H7 (cell line): ENCODE measurements at regions not wholly inside any gene's neighbourhood (a gene's known extent, or its start where the extent isn't known, plus 50 kb on each side); places are given as distances from the start of the nearest gene placed in this dataset.
A peak's percentile ranks its signal among the peaks of the same experiment; 100 is the strongest.
"Not testable (repeated sequence)": the region's sequence is repeated elsewhere in the genome, so short reads cannot be mapped to it uniquely, and the experiment has no call there.

Source experiments
- DNase-seq: peaks from one replicate; pipeline ENCODE4 v3.0.0; 2012
- H3K27me3 ChIP-seq: 2 replicates; pipeline ENCODE4 v1.6.0; 2011; ENCODE audit warnings: mild to moderate bottlenecking, low read length; ENCODE audit not compliant: control insufficient read depth, insufficient read depth
- H3K36me3 ChIP-seq: replicated peaks from 2 replicates; pipeline ENCODE4 v1.5.1; 2011; ENCODE audit warnings: low read length; ENCODE audit not compliant: control insufficient read depth, insufficient read depth
- H3K4me3 ChIP-seq: 2 replicates; pipeline ENCODE4 v1.5.1; 2011; ENCODE audit warnings: low read depth, mild to moderate bottlenecking, control low read depth, low read length, moderate library complexity; ENCODE audit not compliant: insufficient read depth

DNA sequence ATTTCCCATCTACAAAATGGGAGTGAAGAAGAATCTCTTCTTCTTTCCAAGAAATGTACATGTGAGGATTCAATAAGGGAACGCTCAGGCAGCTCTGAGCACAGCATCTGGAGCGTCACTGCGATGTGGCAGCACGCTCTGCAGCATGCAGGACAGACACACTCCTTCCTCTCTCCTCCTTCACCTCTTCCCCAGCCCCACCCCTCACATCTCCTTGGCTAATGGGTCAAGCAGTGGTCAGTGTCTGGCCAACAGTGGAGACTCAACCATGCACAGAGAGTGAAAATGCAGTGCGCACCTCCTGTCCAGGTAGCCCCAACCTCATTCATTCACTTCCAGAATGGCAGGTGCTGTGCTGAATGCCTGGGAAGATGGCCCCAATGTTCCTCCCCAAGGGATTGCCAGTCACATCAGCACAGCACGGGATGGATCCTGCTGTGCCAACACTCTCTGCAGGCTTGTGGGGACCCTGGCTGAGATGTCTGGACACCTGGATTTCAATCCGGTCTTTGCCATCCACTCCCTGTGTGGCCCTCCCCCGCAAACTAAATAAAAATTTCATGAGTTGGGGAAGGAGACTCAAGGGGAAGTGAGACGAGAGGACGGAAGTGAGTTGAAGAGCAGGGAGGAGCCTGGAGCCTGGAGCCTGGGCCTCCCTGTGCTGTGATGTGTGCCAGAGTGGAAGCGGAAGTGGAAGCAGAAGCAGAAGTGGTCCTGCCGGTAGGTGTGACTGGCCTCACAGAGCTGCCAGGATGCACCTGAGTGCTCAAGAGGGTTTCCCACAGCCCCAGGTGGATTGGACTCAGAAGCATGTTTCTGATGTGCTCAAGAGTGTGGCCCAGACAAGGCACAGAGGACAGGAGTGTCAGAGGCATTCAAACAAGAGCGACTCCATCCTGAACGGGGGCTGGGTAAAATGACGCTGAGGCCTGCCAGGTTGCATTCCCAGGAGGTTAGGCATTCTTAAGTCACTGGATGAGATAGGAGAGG lies 163.9 kb downstream of the SMAD6 start:
- DNase-seq: no peak
- no peaks in the 10 kb centered on the region for H3K36me3 ChIP-seq

DNA sequence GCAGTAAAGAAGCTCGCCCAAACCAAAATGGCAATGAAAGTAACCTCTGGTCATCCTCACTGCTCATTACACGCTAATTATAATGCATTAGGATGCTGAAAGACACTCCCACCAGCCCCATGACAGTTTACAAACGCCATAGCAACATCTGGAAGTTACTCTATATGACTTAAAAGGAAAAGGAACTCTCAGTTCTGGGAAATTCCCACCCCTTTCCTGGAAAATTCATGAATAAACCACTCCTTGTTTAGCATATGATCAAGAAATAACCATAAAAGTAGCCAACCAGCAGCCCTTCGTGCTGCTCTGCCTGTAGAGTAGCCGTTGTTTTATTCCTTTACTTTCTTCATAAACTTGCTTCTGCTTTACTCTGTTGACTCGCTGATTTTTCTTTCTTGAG lies 164.6 kb downstream of the SMAD6 start:
- Histone ChIP-seq H3K36me3 (no peaks in the 10 kb centered on the region), H3K4me3 (no peak overlapping the region), H3K27me3 (no peaks in the 10 kb centered on the region)
- no peak for DNase-seq

More for the DNA sequence above, 163.9 kb downstream of the SMAD6 start:
- no peaks in the 10 kb centered on the region for H3K27me3 ChIP-seq
- H3K4me3 ChIP-seq: no peak overlapping the region

GRCh38 chr15:66868918-66869317 lies 166.9 kb downstream of the SMAD6 start:
- no peak for DNase-seq
- Histone ChIP-seq H3K4me3 (no peak overlapping the region), H3K36me3 (no peaks in the 10 kb centered on the region), H3K27me3 (no peaks in the 10 kb centered on the region)

DNA sequence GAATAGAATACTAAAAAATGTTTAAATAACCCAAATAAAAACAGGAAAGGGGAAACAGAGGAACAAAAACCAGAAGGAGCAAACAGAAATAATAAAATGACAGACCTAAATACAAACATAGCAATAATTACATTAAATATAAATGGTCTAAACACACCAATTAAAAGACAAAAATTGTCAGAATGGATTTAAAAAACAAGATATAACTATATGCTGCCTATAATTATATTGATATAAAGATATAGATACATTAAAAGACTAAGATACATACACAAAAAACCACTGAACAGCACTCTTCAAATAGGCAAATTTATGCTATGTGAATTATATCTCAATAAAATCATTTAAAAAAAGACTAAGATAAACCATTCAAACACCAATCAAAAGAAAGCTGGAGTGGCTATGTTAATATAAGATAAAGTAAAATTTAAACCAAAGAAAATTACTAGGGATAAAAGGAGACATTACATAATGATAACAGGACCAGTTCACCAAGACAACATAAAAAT lies 168.9 kb downstream of the SMAD6 start:
- no peak for DNase-seq
- Histone ChIP-seq H3K4me3 (no peak overlapping the region), H3K36me3 (no peaks in the 10 kb centered on the region), H3K27me3 (no peaks in the 10 kb centered on the region)

- no peak for DNase-seq
- H3K4me3 ChIP-seq: no peak overlapping the region
- H3K36me3 ChIP-seq: no peaks in the 10 kb centered on the region
Observed at GRCh38 chr15:66872405-66872804, 170.4 kb downstream of the SMAD6 start.

DNA sequence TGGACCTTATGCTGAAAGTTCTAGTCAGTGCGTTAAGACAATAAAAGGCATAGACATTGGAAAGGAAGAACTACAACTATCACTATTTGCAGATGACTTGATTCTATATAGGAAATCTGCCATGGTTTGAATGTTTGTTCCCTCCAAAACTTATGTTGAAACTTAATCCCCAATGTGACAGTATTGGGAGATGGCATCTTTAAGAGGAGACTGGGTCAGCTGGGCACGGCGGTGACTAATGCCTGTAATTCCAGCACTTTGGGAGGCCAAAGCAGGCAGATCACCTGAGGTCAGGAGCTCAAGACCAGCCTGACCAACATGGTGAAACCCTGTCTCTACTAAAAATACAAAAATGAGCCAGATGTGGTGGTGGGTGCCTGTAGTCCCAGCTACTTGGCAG lies 171.3 kb downstream of the SMAD6 start:
- H3K36me3 ChIP-seq, H3K4me3 ChIP-seq, H3K27me3 ChIP-seq, DNase-seq: not testable (repeated sequence)

More at GRCh38 chr15:66872405-66872804, 170.4 kb downstream of the SMAD6 start:
- no peaks in the 10 kb centered on the region for H3K27me3 ChIP-seq

DNA sequence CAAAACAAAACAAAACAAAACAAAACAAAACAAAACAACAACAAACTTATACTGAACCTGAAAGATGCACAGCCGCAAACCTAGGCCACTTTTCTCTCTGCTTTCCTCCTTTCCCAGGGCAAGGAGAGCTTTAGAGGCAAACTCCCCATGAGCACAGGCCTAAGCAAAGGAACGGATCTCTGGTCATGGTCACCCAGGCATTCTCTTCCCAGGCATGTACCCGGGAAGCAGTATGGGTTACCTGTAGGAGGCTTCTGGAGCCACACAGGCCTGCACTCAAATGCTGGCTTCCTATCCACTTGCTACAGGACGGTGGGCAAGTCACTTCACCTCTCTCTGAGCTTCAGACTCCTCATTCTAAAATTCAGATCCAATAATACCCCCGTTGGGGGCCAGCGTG lies 171.8 kb downstream of the SMAD6 start:
- no peaks in the 10 kb centered on the region for H3K36me3 ChIP-seq
- no peak overlapping the region for H3K4me3 ChIP-seq
- no peak for DNase-seq
- no peaks in the 10 kb centered on the region for H3K27me3 ChIP-seq

DNA sequence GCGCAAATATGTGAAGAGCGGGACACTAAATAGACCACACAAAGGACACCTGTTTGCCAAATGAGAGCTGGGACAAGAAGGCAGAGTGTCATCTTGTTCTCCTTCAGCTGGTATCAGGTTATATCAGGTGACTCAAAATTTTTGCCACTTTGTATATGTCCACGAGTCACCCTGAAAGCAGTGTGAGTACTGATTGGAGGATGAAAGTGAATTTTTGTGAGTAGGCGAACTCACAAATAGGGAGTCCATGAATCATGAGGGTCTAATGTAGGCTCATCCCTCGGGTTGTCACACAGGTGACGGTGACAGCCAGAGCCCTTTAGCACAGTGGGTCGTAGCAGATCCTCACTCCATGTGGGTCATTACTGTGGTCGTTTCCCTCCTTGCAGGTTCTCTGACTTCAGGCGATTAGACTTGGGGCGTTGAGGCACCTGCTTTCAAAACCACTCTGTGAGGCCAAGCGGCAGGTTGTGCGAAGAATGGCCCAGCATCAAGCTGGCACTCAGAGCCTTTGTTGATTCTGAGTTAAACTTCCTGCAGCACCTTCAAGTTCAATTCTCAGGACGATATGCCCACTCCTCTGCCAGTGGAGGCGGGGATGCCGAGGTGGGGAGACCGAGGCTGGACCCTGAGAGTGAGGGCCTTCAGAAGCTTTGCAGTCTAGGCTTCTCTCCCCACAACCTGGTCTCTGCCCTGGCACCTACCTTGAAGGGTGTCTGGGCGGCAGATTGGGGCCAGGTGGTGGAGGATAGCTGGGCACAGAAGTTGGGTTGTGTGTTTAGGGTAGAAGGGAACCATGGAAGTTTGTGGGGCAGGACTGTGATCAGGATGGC lies 173.8 kb downstream of the SMAD6 start:
- no peak overlapping the region for H3K4me3 ChIP-seq
- H3K27me3 ChIP-seq: no peaks in the 10 kb centered on the region
- no peaks in the 10 kb centered on the region for H3K36me3 ChIP-seq
- DNase-seq: no peak

GRCh38 chr15:66876421-66876730 lies 174.3 kb downstream of the SMAD6 start:
- no peaks in the 10 kb centered on the region for H3K27me3 ChIP-seq
- DNase-seq: peak; percentile 76
- no peaks in the 10 kb centered on the region for H3K36me3 ChIP-seq
- no peak overlapping the region for H3K4me3 ChIP-seq

DNA sequence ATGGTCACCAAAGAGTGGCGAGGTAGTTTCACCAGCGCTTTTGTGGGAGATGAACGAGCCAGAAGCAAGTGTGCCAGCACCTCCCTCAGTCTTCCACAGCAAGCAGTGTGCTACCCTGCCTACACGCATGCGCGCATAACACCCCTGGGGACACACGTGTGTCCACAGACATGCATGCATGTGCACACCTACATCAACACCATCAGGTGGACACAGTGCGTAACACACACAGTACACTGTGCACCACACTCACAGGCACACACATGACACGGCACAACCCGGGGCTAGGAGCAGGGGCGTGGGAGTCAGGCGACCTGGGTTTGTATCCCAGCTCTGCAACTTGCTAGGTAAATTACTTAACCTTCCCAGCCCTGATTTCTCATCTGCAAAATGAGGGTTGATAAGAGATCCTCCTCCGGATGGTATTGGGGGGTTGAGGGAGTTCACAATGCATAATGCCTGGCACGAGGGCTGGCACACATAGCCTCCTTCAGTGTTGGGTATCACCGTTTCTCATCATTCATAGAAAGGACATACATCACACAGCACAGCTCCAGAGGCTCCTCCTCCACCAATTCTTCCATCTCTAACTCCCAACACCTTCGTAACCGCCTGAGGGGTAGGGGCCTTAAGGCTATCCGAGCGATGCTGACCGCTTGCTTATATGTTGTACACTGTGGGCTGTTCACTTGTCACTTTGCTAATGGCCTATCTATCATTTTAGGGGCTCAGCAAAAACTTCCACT lies 174.9 kb downstream of the SMAD6 start:
- Histone ChIP-seq H3K36me3 (no peaks in the 10 kb centered on the region), H3K4me3 (no peak overlapping the region), H3K27me3 (no peaks in the 10 kb centered on the region)
- no peak for DNase-seq

DNA sequence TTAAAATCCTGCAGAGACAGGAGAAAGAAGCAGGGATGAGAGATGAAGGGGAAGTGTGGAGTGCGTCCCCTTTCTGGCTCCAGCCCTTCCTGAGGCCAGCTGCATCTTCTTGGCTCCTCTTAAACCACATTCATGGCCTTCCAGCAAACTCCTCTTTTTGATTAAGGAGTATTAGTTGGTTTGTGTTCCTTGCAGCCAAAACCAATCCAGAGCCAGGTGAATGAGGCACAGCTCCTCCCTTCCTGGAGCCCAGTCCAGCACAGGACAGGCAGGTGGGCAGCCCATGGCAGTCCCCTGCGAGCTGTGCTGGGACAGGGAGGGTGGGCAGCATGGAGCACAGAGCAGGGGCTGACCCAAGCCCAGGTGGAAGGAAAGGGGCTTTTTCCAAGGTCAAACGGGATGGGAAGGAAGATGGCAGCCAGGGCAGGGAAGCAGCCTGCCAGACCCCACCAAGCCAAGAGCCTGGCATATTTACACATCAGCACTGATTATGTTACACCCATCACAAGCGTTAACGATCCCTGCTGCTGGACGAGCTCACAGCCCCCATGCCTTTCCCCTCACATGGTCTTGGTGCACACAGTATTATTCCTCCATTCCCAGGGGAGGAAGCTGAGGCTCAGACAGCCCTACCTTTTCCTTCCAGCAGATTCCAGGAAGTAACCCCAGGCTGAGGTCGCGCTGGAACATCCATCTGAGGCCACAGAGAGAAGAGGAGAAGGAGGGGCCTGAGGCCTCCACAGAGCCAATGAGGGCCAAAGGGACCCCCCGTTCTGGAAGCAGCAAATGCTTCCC lies 175.6 kb downstream of the SMAD6 start:
- Histone ChIP-seq H3K36me3 (no peaks in the 10 kb centered on the region), H3K27me3 (no peaks in the 10 kb centered on the region), H3K4me3 (no peak overlapping the region)
- no peak for DNase-seq

DNA sequence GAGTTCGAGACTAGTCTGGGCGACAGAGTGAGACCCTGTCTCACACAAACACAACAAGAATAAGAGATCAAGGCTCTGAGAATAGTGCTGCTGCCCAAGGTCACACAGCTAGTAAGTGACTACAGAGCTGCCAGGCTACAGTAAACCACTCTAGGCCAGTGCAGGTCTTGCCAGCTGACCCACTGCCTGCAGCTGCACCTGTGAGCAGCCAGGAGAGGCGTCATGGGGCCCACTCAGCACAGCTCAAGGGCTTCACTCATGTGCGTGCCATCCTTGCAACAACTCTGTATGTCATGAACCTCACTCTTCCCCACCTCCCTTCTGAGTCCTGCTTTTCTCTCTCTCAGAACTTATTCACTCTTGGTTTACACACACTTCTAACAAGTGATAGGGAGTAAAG lies 176.7 kb downstream of the SMAD6 start:
- H3K4me3 ChIP-seq: no peak overlapping the region
- H3K36me3 ChIP-seq: no peaks in the 10 kb centered on the region
- H3K27me3 ChIP-seq: no peaks in the 10 kb centered on the region
- no peak for DNase-seq

GRCh38 chr15:66879531-66880368 lies 177.7 kb downstream of the SMAD6 start:
- Histone ChIP-seq H3K4me3 (no peak overlapping the region), H3K27me3 (no peaks in the 10 kb centered on the region), H3K36me3 (no peaks in the 10 kb centered on the region)
- no peak for DNase-seq
